Endothelial cell (in vitro differentiated cells): ENCODE measurements at regions not wholly inside any gene's neighbourhood (a gene's known extent, or its start where the extent isn't known, plus 50 kb on each side); places are given as distances from the start of the nearest gene placed in this dataset.

Experiments used
- DNase-seq: peaks from one replicate; pipeline ENCODE4 v3.0.0; 2021; ENCODE audit warnings: low spot score
- H3K27ac Mint-ChIP-seq: one replicate; pipeline ENCODE4 v1.8.0; 2021; ENCODE audit warnings: mixed read lengths, inconsistent platforms; ENCODE audit not compliant: unreplicated experiment
- H3K27me3 Mint-ChIP-seq: one replicate; pipeline ENCODE4 v1.8.0; 2021; ENCODE audit warnings: mild to moderate bottlenecking, moderate library complexity, mixed read lengths, inconsistent platforms; ENCODE audit not compliant: unreplicated experiment
- H3K36me3 Mint-ChIP-seq: one replicate; pipeline ENCODE4 v1.8.0; 2021; ENCODE audit warnings: mild to moderate bottlenecking, low read depth, mixed read lengths, inconsistent platforms; ENCODE audit not compliant: unreplicated experiment
- H3K4me1 Mint-ChIP-seq: one replicate; pipeline ENCODE4 v1.8.0; 2021; ENCODE audit warnings: mild to moderate bottlenecking, mixed read lengths, inconsistent platforms; ENCODE audit not compliant: unreplicated experiment
- H3K4me3 Mint-ChIP-seq: one replicate; pipeline ENCODE4 v1.8.0; 2021; ENCODE audit warnings: mild to moderate bottlenecking, mixed read lengths, inconsistent platforms; ENCODE audit not compliant: unreplicated experiment
- H3K9me3 Mint-ChIP-seq: one replicate; pipeline ENCODE4 v1.8.0; 2021; ENCODE audit warnings: mixed read lengths, inconsistent platforms; ENCODE audit not compliant: unreplicated experiment
- CTCF ChIP-seq: fragments of 200-600 bp; sonication (generic); IDR thresholded peaks from one replicate; pipeline ENCODE4 v1.5.0; 2021; ENCODE audit warnings: antibody characterized with exemption; ENCODE audit not compliant: unreplicated experiment

GRCh38 chr12:47326190-47326589 lies 246.4 kb upstream of the AMIGO2 start:
- Mint-ChIP-seq H3K4me3 (no peak overlapping the region), H3K36me3 (no peaks in the 10 kb centered on the region), H3K9me3 (no peaks in the 10 kb centered on the region), H3K27me3 (peaks cover 3% of the 10 kb centered on the region), H3K27ac (no peak overlapping the region), H3K4me1 (no peaks in the 10 kb centered on the region)
- no peak for TF ChIP-seq CTCF
- DNase-seq, result no peak

- Mint-ChIP-seq H3K27ac (no peak overlapping the region), H3K4me1 (no peaks in the 10 kb centered on the region), H3K27me3 (peaks cover 2% of the 10 kb centered on the region), H3K4me3 (no peak overlapping the region), H3K36me3 (no peaks in the 10 kb centered on the region), H3K9me3 (no peaks in the 10 kb centered on the region)
- no peak for DNase-seq
- TF ChIP-seq CTCF, result no peak
Measured at GRCh38 chr12:47323802-47324201, 244.0 kb upstream of the AMIGO2 start.

- Mint-ChIP-seq H3K27ac (no peak overlapping the region), H3K4me1 (no peaks in the 10 kb centered on the region), H3K27me3 (peaks cover 2% of the 10 kb centered on the region), H3K4me3 (no peak overlapping the region), H3K9me3 (no peaks in the 10 kb centered on the region), H3K36me3 (no peaks in the 10 kb centered on the region)
- no peak for DNase-seq
- TF ChIP-seq CTCF, result no peak
Measured at GRCh38 chr12:47321436-47321835, 241.7 kb upstream of the AMIGO2 start.

- no peak overlapping the region for H3K27ac Mint-ChIP-seq
- no peak overlapping the region for H3K4me3 Mint-ChIP-seq
- no peaks in the 10 kb centered on the region for H3K36me3 Mint-ChIP-seq
- H3K9me3 Mint-ChIP-seq, result no peaks in the 10 kb centered on the region
- no peak for DNase-seq
- no peaks in the 10 kb centered on the region for H3K27me3 Mint-ChIP-seq
- H3K4me1 Mint-ChIP-seq, result no peaks in the 10 kb centered on the region
- TF ChIP-seq CTCF, result no peak
Measured at GRCh38 chr12:47319746-47320145, 240.0 kb upstream of the AMIGO2 start.

GRCh38 chr12:47318963-47319362 lies 239.2 kb upstream of the AMIGO2 start:
- Mint-ChIP-seq H3K4me1 (no peaks in the 10 kb centered on the region), H3K27me3 (no peaks in the 10 kb centered on the region), H3K36me3 (no peaks in the 10 kb centered on the region), H3K9me3 (no peaks in the 10 kb centered on the region), H3K27ac (no peak overlapping the region), H3K4me3 (no peak overlapping the region)
- TF ChIP-seq CTCF, result no peak
- no peak for DNase-seq
